CD4-positive, alpha-beta T cell treated with Interleukin-15 for 4 hours (primary cell): ENCODE measurements at regions not wholly inside any gene's neighbourhood (a gene's known extent, or its start where the extent isn't known, plus 50 kb on each side); places are given as distances from the start of the nearest gene placed in this dataset.
A peak's percentile ranks its signal among the peaks of the same experiment; 100 is the strongest.

Source experiments
- DNase-seq: peaks from one replicate; pipeline ENCODE4 v3.0.0-alpha.2; 2020; ENCODE audit warnings: low spot score

DNA sequence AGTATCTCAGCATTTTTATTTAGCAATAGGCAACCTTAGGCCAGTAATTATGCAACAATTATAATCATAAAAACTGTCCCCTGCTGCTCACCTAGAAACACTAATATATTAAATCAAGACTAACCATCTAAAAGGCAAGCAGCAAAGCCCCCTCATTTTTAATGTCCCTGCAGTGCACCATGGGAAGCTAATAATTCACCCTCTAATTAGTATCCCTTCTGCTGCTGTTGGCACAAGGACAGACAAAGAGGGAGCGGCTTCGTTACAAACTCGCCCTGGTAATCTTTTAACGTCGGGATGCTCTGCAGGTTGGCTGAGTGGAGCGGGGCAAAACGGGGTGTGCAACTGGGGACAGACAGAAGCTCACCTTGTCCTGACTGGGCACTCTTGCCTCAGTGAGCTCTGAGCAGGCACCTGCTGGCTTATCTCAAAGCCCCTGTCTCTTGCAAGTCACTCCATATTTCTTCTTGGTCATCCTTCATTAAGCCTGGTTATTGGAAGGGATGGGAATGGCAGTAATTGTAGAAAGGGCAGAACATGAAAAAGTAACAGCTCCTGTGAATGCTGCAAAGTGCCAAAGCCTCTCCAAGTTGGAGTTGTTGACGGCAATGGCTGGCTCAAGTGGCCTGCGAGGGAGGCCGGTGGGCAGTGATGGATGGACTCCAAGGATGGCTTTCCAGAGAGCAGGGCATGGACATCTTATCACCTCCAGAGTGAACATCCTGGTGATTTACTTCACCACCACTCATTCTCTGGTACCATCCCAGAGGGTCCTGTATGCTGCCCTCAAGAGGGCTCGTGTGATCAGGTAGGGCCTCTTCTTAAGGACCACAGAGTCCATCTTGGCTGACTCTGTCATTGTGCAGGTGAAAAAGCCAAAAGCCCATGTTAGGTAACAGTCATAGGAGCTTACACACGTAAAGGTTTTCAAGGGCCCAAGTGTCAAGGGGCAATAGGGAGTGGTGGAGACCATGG lies 219.6 kb upstream of the N4BP1 start:
- DNase-seq, result no peak

DNA sequence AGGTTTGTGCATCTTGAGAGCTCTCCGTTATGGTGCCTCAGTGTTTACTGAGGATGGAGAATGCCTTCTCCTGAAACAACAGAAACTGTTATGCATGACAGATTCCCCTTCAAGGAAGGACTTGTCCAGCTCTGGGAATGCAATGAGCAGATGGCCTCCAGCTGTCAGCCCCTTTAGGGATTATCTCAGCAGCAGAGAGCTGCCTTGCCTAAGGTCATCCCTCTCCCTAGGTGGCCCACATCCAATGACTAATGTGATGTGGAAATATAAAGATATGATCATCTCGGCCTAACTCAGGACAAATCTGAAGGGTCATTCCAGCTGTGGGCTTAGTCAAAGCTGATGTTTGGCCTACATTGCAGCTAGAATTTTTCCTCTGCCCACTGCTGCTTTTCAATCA lies 214.3 kb upstream of the N4BP1 start:
- no peak for DNase-seq

DNA sequence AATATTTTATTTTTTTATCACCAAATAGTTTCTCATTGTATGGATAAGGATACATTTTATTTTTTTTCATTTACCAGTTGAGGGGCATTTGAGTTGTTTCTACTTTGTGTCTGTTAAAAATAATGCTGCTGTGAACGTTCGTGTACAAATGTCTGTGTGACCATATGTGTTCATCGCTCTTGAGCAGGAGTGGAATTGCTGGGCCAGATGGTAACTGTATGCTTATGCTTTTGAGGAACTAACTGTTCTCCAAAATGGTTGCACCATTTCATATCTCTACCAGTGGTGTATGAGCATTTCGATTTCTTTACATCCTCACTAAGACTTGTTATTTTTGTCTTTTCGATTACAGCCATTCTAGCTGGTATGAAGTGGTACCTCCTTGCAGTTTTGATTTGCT lies 212.5 kb upstream of the N4BP1 start:
- DNase-seq, result no peak

DNA sequence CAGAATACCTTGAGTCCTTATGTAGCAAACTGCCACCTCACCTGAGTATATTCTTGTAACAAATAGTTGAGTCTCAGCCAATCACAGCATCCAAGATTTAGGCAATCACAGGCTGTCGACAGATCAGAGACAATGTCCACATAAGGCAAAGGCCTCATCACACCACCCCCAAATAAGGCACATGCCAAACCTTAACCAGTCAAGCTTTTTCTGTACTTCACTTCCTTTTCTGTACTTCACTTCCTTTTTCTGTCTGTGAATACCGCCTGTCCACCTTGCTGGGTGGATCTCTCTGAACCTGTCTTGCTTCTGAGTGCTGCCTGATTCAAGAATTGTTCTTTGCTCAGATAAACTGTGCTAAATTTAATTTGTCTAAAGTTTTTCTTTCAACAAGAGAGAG lies 210.4 kb upstream of the N4BP1 start:
- no peak for DNase-seq

DNA sequence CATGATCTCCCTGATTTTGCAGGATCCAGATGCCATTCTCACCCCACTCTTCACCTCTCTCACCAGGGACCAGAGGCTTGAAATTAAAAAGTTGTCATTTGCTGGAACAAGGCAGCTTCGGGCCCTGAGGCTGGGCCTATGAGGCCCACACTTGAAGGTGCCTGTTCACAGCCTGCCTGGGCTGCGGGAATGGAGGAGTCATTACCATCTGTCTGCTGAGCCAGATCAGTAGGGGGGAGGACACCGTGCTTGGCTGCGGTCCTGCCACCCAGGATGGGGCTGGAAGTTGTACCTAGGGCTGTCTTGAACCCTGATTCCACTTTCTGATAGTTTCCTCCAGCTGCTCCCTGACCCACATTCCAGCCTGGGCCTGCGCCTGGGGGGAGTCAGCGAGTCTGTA lies 208.3 kb upstream of the N4BP1 start:
- DNase-seq, result no peak

DNA sequence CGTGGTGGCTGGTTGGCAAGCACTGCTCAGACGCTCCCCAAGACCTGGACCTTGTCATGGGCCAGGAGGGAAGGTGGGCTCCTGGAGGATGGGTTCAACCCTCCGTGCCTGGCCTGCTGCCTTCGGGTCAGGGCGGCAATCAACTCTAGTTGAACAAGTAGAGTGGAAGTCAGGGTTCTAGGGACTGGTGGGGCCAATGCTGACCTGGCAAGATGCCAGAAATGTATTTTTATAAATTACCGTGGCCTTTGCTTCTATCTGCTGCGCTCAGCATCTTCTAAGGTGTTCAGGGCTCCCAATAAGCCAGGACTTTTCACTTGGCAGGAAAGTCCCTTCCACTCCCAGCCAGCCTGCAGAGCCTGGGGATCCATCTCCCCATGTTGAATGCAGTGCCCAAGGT lies 207.1 kb upstream of the N4BP1 start:
- no peak for DNase-seq

DNA sequence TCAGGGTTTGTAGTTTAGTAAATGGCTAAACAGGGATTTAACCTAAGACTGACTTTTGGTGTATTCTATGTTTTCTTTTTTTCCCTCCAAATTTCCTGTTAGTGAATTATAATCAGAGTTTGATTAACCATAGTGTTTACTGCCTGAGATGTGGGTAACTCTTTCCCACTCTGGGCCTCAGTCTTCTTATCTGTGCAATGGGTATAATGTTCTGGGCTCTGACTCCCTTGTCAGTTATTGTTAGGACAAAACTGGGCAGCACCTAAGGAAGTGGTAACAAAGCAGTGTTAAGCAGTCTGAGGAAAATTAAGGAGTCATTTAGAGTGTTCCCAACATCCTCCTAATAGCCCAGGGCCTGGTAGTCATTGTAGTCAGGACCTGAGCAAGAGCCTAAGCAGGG lies 206.4 kb upstream of the N4BP1 start:
- no peak for DNase-seq

DNA sequence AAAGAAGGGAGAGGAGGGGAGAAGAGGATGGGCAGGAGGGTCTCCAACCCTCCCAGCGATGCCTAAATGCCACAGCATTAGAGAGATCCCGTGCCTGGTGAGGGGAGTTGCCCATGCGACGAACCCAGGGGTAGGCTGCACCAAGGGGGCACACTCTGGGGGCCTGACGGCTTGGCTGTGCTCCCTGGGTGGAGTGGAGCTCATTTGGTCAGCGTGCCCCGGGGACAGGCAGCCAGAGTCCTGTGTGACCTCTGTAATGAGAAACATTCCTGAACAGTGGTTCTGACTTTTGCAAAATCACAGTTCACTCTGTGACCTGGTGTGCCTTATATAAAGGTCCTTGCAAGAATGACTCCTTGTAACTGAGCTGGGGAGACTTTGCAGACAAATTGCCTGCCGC lies 205.0 kb upstream of the N4BP1 start:
- DNase-seq, result no peak

DNA sequence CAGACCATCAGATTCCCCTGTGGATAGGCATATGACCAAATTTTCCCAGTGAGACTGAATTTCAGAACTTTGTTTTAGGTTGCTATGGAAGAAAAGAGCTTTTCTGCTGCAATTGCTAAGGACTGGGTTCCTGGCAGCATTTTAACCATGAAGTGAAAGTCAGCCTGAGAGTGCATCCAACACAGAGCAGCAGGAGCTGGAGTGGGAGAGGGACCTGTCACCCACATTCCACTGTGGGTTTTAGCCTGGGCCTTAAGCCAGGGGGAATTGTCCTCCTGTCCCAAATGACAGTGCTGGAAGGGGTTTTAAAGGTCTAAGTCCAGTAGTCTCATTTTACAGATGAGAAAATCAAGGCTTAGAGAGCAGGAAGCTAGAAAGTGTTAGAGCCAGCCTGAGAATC lies 203.5 kb upstream of the N4BP1 start:
- DNase-seq, result no peak

DNA sequence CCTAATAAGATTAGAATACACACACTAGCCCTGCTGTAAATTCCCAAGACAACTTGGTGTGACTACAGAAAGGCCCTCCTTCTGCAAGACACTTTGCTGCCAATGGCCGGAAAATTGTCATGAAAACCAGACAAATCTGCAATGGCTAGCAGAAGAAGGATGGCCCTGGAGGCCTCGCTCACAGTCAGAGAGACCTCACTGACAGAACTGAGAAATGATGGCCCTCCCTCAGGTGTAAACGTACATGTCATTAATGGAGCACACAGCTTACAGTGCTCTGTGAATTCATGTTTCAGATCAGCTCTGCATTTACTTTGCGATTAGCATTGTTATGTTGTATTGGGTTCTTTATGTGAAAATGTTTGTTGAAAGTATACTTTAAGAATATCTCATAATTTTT lies 202.9 kb upstream of the N4BP1 start:
- no peak for DNase-seq

DNA sequence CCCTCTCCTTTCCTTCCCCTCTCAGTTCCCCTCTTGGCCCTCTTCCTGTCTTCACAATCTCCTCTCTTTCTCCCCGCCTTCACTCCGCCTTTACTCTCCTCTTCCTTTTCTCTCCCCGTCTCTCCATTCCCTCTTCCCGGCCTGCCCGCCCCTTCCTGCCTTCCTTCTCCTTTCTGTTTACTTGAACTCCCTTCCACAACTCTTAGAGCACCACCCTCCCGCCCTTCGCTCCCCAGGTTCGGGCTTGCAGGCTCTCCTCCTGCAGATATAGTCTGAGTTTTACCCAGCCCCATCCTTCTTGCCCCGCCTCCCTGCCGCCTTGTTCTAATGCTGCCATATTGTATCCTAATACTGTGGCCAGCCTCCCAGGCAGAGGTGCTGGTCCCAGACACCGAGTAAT lies 201.5 kb upstream of the N4BP1 start:
- DNase-seq, result no peak

DNA sequence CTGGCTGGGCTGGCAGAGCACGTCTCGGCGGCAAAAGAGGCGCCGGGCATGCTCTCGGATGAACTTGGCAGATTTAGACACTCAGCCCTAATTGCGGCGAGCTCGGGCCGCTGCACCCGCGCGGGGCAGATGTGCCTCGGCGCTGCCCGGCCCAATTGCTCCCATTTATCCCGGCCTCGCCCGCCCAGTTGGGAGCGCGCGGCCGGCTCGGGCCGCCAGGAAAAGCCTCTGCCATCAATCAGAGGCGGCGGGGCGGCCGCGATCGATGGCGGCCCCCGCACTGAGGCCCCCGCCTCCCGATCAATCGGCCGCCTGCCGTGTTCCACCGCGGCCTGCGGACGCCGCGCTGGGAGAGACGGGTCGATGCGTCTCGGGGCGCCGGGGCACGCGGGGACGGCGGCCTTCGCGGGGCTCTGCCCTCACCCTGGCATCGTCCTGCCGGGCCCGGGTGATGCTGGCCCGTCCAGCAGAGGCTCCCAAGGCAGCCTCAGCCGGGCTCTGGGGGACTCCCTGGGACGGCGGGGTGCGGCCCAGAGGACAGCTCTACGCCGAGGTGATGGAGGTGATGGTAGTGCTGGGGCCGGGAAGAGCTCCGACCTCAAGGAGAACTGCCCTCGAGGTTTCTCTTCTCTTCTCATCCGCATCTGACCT lies 200.9 kb upstream of the N4BP1 start:
- DNase-seq, result no peak

DNA sequence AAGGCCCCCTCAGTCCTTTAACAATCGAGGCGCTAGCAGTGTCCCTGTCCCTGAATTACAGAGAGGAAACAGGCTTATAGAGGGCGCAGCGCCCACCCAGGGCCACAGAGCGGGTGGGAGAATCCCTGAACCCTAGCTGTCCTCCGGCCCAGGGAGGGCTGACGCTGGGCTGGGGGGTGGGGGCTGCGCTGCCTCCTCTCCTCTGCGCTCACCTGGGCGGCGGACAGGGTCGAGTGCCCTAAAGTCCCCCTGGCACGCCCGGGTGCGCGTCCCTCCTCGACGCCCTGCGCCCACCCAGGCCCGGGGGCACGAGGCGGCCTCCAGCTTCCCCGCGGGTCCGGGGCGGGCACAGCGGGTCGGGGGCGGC lies 200.4 kb upstream of the N4BP1 start:
- DNase-seq, result no peak

DNA sequence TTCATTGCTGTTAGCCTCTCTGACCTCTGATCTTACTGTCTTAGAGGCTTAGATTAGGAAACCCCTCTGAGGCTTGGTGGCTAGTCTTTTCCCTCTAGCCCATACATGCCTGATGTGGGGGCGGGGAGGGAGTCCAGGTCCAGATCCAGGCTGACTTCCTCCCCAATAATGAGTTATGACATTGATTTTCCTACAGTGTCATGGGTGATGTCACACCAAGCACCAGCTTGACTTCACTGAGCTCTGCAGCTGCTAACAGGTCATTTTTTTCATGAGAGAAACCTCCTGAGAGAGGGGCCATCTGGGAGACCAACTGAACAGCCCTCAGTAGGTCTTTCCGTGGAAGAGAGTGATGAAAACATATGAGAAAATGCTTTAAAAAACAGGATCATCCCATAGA lies 180.2 kb upstream of the N4BP1 start:
- no peak for DNase-seq

DNA sequence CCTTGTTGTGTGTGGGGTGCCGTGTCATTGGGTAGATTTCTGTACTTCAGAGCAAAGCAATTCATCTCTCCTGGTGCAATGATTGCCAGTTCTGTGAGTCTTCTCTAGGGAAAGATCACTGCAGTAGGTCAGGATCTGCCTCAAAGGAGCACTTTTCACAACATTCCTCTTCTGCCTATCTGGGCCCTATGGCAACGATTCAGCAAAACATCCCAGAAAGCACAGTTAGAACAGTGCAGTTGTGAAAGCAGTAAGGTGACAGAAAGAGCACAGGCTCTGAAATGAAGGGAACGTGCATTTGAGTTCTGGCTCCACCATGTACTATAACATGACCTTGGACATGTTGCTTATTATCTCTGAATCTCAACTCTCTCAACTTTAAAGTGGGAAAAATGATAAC lies 178.5 kb upstream of the N4BP1 start:
- DNase-seq, result no peak

DNA sequence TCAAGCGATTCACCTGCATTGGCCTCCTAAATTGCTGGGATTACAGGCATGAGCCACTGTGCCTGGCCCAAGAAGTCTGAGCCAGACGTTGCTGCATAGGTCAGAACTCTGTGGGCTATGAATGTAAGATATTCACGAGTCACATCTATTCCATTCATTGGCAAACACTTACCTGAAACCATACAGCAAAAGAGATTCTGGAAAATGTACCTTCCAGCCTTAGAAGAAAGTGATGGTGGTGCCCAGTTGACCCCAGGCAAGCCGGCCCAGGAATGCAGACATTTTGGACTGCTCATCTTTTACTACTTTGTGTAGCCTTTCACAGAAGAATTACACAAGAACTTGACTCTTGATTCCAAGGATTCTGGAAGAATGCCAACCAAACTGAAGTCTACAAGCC lies 135.6 kb upstream of the N4BP1 start:
- DNase-seq, result no peak

DNA sequence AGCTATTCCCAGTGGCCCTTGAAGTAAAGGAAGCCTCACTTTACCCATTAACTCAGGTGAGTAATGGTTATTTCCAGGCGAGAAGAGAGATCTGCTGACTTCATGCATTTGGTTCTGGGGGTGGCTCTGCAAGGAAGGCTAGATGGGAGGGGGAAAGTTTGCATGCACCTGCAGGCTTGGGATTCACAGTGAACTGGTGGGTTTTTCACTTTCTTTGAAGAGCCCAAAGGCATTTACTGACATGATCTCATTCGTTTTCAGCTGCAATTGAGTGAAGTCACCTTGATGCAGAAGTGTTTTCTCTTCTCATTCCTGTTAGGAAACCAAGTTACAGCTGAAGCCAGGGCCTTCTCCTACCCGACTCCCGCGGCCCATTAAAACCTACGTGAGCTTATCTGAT lies 131.0 kb upstream of the N4BP1 start:
- DNase-seq, result no peak

DNA sequence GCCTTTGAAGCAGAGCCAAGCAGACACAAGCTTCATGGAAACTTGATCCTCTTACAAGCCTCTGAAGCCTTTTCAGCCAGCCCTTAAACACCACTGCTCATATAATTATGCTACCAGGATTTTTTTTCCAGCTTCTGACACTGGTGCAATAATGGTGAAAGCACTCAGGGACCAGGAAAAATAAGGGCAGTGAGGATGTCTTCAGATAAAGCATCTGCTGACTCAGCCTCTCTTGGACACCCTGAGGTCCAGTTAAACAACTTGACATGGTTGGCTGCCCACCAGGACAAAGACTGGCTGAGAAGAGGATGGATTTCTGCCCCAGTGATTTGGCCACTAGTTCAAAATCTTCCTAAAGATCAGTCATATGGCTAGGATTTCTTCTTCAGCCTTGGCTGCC lies 124.2 kb upstream of the N4BP1 start:
- DNase-seq, result no peak

DNA sequence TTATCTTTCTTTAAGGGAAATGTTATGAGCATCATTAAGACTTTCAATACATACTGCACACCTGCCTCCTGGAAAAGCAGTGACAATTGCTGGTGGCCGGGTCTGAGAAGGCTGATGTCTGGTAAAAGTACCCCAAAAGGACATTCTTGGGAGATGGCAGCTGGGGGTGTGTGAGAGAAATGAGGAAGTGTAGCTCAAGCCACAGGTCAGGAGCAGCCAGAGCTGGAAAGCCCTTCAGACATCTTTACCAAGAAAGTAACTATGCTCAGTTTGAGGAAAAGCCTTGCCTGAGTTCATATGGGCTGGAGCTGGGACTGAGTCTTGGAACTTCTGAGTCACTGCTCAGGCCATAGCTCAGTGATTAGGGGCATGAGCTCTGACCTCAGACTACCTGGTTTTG lies 94.7 kb upstream of the N4BP1 start:
- DNase-seq, result no peak

DNA sequence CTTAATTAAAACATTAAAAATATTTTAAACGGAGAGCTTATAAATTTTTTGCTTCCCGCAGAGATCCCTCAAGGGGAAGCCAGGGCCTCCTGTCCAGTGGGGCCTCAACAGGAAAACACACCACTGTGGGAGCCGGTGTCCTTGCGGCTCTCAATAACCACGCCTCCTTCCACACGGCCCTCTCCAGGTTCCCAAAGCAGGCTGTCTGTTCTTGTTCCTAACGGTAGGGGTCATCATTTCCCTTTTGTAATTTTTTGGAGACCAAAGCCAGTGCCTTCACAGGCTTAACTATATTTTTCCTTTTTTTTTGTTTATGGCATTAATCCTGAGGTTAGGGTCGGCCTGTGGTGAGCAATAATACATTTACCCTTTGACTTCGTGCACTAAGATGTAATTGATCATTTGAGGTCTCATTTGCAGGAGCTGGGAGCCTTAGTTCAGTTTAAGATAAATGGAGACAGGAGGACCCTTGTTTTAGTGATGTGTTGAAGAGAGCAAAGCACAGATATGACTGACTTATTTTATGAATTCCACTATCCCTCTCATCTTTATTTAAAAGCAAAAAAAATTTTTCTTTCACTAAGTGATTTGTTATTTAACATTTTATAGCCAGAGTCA lies 77.5 kb upstream of the N4BP1 start:
- peak; percentile 19 for DNase-seq

DNA sequence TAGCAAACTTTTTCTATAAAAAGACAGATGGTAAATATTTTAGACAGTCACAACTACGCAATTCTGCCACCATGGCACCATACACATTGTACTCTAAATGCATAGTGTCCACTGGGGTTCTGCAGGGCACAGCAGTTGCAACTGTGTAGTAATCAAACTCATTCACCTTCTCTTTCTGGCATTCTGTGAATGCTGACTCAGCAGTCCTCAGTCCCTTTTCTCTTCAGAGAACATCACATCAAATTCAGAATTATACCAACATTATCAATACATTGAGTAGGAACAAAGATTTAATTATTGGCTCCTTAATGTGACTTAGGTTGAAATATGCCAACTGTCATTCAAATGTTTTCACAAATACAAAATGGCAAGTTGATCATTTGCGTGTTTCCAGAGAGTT lies 74.2 kb upstream of the N4BP1 start:
- no peak for DNase-seq

DNA sequence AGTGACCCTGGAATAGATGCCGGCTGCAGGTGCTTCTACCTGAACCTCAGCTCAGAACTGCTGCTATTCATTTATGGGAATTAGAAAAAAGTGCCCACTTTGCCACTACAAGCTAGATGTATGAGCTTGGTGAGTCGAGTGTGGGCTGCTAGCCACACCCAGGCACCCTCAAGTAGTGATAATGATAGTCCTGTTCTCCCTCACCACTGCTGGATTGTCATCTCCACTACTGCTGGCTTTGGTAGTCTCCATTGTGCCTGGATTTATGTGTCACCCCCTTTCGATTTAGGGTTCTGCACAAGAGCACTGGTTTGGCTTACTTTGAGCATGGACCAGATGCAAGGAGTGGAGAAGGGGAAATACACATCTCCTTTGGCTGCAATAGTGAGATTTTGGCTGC lies 73.0 kb upstream of the N4BP1 start:
- DNase-seq, result no peak

DNA sequence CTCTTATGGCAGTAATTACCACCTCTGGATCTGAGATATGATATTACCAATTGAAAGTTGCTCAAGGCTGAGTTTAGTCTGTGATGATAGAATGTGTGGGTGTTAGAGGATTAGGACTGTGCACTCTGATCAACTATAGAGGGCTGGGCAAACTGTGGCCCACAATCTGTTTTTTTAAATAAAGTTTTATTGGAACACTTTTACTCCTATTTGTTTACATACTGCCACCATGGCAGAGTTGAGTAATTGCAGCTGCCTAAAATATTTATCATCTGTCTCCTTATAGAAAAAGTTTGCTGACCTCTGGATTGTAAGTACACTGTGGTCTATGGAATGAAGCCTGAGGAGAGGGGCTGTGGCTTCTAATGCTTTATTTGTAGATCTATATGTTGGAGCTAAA lies 71.5 kb upstream of the N4BP1 start:
- no peak for DNase-seq
